Bronchial epithelial cell (primary cell): ENCODE measurements at regions not wholly inside any gene's neighbourhood (a gene's known extent, or its start where the extent isn't known, plus 50 kb on each side); places are given as distances from the start of the nearest gene placed in this dataset.

Experiments
- DNase-seq: peaks from one replicate; pipeline ENCODE4 v3.0.0-alpha.2; 2010; ENCODE audit warnings: low read depth
- FAIRE-seq: peaks from 2 replicates; lab custom pipeline; 2011; peaks lifted over from hg19 to GRCh38; lab: Jason Lieb, UNC
- H3K27me3 ChIP-seq: 2 replicates; pipeline ENCODE4 v1.5.1; 2011; ENCODE audit warnings: low read length; ENCODE audit not compliant: control insufficient read depth, insufficient read depth
- H3K36me3 ChIP-seq: 2 replicates; pipeline ENCODE4 v1.5.1; 2011; ENCODE audit warnings: low read length; ENCODE audit not compliant: control insufficient read depth, insufficient read depth
- H3K4me3 ChIP-seq: 2 replicates; pipeline ENCODE4 v1.5.1; 2011; ENCODE audit warnings: mild to moderate bottlenecking, low read depth, low read length, control low read depth
- CTCF ChIP-seq: IDR thresholded peaks from 2 replicates; pipeline ENCODE4 v1.5.1; 2011; ENCODE audit warnings: mild to moderate bottlenecking, moderate library complexity, low read length, control low read depth, inconsistent platforms; ENCODE audit not compliant: insufficient read depth, severe bottlenecking

DNA sequence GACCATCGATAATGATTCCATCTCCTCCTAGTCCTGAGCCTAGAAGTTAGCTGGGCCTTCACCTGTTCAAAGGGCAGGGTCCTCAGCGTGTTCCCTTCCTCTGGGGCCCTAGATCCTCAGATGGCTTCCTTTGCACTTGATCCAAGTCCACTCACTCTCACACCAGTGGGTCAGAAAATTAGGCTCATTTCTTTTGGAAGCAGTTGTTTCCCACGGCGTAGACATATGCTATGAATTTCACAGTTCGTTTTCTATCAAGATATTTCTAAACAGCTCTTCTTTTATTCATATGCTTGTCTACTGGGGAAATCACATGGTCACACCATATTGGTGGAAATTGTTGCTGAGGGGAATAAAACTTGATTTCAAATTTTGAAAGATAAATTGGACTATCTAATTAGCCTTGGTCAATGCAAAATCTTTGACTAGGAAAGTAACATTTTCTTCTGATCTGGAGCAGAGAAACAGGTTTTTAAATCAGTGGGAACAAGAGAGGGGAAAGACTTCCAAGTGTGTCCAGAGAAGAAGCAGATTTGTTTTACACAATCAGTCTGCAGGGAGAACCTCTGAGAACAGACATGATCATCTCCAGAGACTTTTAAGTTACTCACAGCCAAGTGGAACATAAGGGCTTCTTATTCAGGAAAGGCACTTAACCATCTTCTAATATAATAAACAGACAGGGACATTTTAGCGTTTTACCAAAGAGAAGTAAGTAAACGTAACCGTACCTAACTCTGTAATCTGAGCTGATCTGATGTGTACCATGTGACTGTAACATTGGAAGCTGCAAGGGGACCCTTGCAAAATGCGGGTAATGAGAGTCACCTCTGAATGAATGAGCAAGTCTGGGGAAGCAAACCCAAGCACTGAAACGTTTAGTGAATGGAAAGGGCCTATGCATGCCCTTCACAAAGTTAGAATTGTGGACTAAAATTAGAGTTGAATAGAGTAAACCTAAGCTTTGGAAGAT lies 455.7 kb upstream of the FAT1 start:
- Histone ChIP-seq H3K36me3 (no peaks in the 10 kb centered on the region), H3K4me3 (no peak overlapping the region), H3K27me3 (no peaks in the 10 kb centered on the region)
- no peak for TF ChIP-seq CTCF
- DNase-seq (no peak), FAIRE-seq (no peak)

- no peaks in the 10 kb centered on the region for H3K27me3 ChIP-seq
- no peak for DNase-seq
- FAIRE-seq, result no peak
- H3K36me3 ChIP-seq, result no peaks in the 10 kb centered on the region
- H3K4me3 ChIP-seq, result no peak overlapping the region
- no peak for TF ChIP-seq CTCF
Measured at GRCh38 chr4:187181054-187181453, 457.4 kb upstream of the FAT1 start.

DNA sequence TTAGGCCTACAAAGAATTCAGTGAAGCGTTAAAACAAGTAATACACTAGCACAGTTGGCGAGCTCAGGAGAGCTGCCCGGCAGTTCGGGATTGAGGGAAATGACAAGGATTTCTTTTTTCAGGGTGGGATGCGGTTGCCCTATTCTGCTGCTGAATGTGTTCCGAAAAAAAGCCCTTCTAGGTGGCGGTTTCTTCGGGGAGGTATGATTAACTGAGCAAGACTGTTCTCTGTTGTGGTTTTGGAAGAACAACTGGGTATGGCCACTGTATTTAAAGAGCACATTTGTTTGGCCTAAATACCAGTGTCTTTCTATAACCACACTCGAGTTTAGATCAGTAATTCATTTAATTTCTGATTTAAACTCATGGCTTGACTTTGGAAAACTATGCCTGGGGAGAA lies 459.7 kb upstream of the FAT1 start:
- no peak for TF ChIP-seq CTCF
- no peaks in the 10 kb centered on the region for H3K36me3 ChIP-seq
- DNase-seq, result no peak
- H3K27me3 ChIP-seq, result no peaks in the 10 kb centered on the region
- H3K4me3 ChIP-seq, result no peak overlapping the region
- FAIRE-seq, result no peak

DNA sequence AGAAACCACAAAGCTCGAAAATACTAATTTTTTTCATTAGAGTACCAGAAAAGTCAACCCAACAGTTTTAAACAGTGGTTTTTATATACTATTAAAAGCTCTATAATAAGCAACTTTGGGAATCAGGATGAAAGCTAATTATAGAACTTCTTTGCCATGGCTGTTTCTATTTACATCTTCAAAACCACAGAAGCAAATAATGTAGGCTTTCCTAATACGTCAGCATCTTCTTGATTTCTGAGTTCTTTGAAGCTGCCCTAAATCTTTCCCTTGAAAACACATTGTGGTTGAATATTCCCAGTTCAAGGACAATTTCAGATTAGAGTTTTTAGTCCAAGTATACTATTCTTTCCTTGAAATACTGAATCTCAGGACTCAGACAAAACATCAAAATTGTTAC lies 460.2 kb upstream of the FAT1 start:
- Histone ChIP-seq H3K4me3 (no peak overlapping the region), H3K27me3 (no peaks in the 10 kb centered on the region), H3K36me3 (no peaks in the 10 kb centered on the region)
- no peak for TF ChIP-seq CTCF
- DNase-seq (no peak), FAIRE-seq (no peak)

- no peak for TF ChIP-seq CTCF
- Histone ChIP-seq H3K27me3 (no peaks in the 10 kb centered on the region), H3K4me3 (no peak overlapping the region), H3K36me3 (no peaks in the 10 kb centered on the region)
- FAIRE-seq, result no peak
- DNase-seq, result no peak
Measured at GRCh38 chr4:187184508-187184907, 460.9 kb upstream of the FAT1 start.
